Stimulated activated CD8-positive, alpha-beta memory T cell treated with anti-CD3 and anti-CD28 coated beads, Interleukin-7, amount 100 ng/mL, for 1 hour (primary cell): ENCODE measurements at regions not wholly inside any gene's neighbourhood (a gene's known extent, or its start where the extent isn't known, plus 50 kb on each side); places are given as distances from the start of the nearest gene placed in this dataset.

Source experiments
- DNase-seq, 2 donors: peaks; one replicate each; pipeline ENCODE4 v3.0.0-alpha.2; 2020; ENCODE audit warnings: low read depth in 2 of 2

DNA sequence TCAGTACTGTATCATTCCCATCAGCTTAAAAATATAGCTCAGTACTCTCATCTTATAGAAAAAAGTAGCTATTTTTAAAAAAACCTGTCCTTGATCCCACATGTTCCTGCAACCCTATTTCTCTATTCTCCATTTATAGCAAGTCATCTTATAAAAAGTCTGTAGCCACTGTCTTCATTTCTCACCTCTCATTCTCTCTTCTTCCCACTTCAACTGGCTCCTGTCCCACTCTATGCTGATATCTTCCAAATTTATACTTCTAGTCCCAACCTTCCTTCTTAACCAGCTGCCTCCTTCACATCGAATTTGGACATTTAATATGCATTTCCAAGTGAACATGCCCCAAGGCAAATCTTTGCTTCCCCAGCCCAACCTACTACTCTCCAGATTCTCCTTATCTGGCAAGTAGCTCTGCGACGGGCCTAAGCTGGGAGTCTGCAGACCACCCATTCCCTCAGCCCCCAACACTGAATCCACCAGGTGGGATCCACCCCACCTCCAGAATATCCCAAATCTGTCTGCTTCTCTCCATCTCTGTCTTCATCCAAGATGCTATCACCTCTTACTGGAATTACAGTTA is 52.0 kb upstream of the TANC2 start:
- no peak for DNase-seq

GRCh38 chr17:62912363-62912762 is 53.7 kb upstream of the TANC2 start:
- no peak for DNase-seq

- no peak for DNase-seq
Observed at GRCh38 chr17:62911114-62911513, 54.9 kb upstream of the TANC2 start.

DNA sequence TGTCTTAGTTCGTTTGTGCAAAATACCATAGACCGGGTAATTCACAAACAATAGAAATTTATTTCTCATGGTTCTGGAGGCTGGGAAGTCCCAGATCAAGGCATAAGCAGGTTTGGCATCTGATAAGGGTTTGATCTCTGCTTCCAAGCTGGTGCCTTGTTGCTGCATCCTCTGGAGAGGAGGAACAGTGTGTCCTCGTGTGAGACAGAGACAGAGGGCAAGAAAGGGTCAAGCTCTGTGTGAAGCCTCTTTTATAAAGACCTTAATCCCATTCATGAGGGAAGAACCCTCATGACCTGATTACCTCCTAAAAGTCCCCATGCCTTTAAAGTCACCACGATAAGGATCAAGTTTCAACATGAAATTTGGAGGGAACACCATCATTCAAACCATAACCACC is 55.8 kb upstream of the TANC2 start:
- no peak for DNase-seq

DNA sequence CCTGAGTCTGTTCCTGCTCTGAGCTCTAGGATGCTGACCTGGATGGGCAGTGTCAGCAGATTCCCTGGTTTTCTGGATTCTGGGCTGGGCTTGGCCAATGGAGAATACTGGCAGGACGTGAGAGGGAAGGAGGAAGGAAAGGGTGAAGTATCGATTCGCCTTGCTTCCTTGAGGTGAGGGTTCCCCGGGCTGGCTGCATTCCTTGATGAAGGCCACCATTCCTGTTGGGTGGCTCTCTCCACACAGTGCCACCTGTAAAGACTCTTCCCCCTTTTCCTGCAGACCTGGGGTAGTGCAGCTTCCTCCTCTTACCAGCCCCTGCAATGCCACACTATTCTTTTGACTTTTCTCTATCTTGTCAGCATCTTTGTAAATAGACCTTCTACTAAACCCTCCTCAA is 58.1 kb upstream of the TANC2 start:
- DNase-seq: no peak

- DNase-seq: no peak
Observed at GRCh38 chr17:62906881-62907280, 59.2 kb upstream of the TANC2 start.

DNA sequence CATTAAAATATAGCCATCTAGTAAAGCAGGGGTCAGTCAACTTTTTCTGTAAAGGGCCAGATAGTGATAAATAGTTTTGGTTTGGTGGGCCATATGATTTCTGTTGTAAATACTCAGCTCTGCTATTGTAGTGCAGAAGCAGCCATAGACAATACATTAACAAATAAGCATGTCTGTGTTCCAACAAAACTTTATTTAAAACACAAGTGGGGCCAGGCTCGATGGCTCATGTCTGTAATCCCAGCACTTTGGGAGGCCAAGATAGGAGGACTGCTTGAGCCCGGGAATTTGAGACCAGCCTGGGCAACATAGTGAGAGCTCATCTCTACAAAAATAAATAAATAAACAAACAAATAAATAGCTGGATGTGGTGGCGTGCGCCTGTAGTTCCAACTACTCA is 60.8 kb upstream of the TANC2 start:
- no peak for DNase-seq

- no peak for DNase-seq
Observed at GRCh38 chr17:62902531-62903220, 63.4 kb upstream of the TANC2 start.

DNA sequence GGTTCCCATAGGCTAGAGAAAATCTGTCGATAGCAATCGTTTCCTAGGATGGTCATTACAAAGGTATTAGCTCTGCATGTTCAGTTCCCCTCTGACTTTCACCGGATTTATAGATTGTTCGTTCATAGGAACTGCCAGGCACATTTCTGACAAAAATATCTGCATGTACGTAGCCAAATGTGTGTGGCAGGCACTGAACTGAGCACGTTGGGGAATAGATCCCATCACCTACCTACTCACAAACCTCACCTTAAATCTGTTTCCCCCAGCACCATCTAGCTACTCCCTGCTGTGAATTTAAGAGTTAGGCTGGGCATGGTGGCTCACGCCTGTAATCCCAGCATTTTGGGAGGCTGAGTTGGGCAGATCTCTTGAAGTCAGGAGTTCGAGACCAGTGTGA is 64.5 kb upstream of the TANC2 start:
- DNase-seq: no peak

- no peak for DNase-seq
Observed at GRCh38 chr17:62900096-62900495, 65.9 kb upstream of the TANC2 start.

DNA sequence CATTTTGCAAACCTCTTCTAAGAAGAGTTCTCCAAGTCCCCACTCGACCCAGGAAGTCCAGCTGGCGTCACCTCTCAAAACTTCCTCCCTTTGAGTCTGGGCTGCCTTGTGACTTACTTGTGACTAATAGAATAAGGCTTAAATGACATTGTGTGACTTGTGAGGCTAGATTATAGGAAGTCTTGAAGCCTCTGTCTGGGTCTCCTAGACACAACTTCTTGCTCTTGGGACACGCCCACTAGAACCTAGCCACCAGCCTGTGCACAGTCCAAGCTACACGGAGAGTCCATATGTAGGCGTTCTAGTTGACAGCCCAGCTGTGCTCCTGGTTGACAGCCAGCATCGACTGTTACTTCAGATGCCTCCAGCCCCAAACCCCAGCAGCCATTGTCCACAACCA is 66.7 kb upstream of the TANC2 start:
- no peak for DNase-seq

GRCh38 chr17:62898239-62898864 is 67.7 kb upstream of the TANC2 start:
- DNase-seq: no peak

- no peak for DNase-seq
Observed at GRCh38 chr17:62897706-62898105, 68.3 kb upstream of the TANC2 start.

GRCh38 chr17:62895320-62896301 is 70.4 kb upstream of the TANC2 start:
- DNase-seq: no peak

DNA sequence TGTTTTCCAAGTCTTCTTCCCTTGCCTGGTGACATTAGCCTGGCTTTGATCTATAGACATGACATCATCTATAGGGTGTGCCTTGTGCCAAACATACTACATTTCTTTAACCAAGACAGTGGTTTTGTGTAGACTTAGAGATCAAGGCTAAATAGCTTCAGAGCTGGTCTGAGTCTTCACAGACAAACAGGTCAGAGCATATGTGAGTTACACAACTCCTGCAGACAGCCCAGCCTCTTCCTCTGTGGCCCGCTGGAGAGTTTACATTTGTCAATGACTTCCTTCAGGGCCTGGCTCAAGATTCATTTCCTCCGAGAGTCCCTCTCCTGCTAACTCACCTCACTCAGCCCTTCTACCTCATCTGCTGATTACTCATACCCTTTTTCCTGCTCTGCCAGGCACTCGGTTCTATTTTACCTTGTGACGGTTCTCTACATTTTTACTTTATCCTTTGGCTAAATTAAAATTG is 73.1 kb upstream of the TANC2 start:
- peak in 1 of 2 donors; percentile 1 for DNase-seq

DNA sequence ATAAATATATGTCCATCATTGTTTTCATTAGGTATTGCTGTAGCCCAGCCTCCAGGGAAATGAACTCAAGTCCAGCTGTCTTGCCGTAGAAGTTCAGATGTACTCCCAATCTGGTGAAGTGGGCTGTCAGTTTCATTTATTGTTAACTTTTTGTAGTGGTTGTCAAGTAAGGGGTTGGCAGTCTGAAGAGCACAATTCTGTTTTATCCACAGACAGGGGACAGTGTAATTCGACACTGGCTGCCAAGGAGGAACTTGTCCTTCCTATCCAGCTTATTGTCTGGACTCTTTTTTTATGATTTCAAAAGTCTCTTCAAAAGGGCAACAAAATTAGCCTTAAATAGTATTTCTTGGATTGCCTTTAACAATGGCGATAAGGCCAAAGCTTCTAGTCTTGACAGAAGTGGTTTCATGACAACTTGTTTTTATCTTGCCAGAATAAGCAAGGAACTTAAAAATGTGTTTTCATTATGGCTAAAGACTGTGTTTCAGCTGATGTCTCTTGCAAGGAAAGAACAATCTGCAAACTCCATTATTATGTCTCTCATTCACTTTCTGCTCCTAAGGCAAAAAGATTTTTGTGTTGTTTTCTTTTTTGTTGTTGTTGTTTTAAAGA is 73.9 kb upstream of the TANC2 start:
- no peak for DNase-seq

GRCh38 chr17:62891659-62892058 is 74.4 kb upstream of the TANC2 start:
- DNase-seq: no peak

DNA sequence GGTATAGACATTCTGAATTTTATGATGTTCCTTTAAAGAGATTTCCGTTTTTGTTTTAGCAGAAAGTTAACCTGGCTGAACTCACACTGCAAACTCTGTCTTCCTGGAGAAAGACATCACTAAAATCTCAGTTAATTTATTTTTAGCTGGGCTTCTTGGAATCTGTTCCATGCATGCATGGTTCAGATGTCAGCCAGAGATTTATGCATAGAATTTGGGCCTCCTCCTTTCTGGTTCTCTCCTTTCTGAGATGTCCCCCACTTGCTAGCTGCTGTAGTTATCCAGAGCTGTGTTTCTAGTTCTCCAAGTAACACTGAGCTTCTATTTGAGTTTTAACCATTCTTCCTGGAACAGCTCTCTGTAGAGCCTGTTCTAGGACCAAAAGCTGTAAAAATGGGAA is 77.3 kb upstream of the TANC2 start:
- no peak for DNase-seq

GRCh38 chr17:62888148-62888547 is 77.9 kb upstream of the TANC2 start:
- DNase-seq: no peak

DNA sequence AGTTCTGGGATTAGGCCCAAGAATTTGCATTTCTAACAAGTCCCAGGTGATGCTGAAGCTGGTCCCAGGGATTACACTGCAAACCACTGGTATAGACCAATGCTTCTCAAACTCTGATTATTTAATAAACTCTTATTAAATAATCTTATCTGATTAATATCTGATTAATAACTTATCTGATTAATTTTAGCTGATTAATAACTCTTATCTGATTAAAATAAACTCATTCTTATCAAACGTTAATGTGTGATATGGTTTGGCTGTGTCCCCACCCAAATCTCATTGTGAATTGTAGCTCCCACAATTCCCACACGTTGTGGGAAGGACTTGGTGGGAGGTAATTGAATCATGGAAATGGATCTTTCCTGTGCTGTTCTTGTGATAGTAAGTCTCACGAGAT is 78.6 kb upstream of the TANC2 start:
- no peak for DNase-seq

DNA sequence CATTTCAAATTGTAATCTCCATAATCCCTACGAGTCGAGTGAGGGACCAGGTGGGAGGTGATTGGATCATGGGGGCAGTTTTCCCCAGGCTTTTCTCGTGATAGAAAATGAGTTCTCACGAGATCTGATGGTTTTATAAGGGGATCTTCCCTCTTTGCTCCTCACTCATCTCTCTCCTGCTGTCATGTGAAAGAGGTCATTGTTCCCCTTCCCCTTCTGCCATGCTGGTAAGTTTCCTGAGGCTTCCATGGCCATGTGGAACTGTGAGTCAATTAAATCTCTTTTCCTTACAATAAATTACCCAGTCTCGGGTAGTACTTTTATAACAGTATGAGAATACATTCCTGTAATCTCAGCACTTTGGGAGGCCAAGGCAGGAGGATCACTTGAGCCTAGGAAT is 76.7 kb upstream of the MARCHF10 start:
- DNase-seq: no peak

DNA sequence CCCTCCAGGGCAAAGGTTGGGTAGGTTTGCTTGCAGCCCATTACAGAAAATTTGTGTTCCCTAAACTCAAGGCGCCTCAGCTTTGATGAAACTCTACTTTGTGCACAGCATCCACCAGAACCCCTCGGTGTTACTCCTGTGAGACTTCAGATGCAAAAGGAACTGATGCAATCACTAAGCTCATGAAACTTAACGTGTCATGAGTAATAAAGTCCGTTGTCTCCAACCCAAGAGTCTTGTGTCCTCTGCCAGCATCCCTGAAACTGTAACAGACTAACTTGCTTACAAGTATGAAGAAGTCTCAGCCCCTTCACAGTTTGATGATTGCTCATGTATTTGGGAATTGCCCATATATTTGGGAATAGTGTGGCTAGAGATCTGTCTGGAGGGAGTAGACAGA is 74.8 kb upstream of the MARCHF10 start:
- DNase-seq: no peak
